ENCODE measurements at regions not wholly inside any gene's neighbourhood (a gene's known extent, or its start where the extent isn't known, plus 50 kb on each side); places are given as distances from the start of the nearest gene placed in this dataset.
A peak's percentile ranks its signal among the peaks of the same experiment; 100 is the strongest.

GRCh38 chr4:147039976-147040575, 94.4 kb upstream of the TTC29 start:
- H3K36me3 ChIP-seq (replicated peaks; ENCODE audit: control insufficient read depth, insufficient read depth, low read length), result no peaks in the 10 kb centered on the region

GRCh38 chr4:147040874-147041273, 95.2 kb upstream of the TTC29 start:
- no peak for DNase-seq
- H3K4me3 ChIP-seq (ENCODE audit: insufficient read depth, low read depth, low read length), result no peak overlapping the region
- no peaks in the 10 kb centered on the region for H3K27me3 ChIP-seq (ENCODE audit: control insufficient read depth, insufficient read depth, low read length)
- H3K36me3 ChIP-seq (replicated peaks; ENCODE audit: control insufficient read depth, insufficient read depth, low read length), result no peaks in the 10 kb centered on the region

More at GRCh38 chr4:147039976-147040575, 94.4 kb upstream of the TTC29 start:
- Histone ChIP-seq H3K4me3 (ENCODE audit: insufficient read depth, low read depth, low read length) (no peak overlapping the region), H3K27me3 (ENCODE audit: control insufficient read depth, insufficient read depth, low read length) (no peaks in the 10 kb centered on the region)
- no peak for DNase-seq

GRCh38 chr4:147041376-147041775, 95.7 kb upstream of the TTC29 start:
- no peak for DNase-seq
- Histone ChIP-seq H3K36me3 (replicated peaks; ENCODE audit: control insufficient read depth, insufficient read depth, low read length) (no peaks in the 10 kb centered on the region), H3K27me3 (ENCODE audit: control insufficient read depth, insufficient read depth, low read length) (no peaks in the 10 kb centered on the region), H3K4me3 (ENCODE audit: insufficient read depth, low read depth, low read length) (no peak overlapping the region)

- no peak for DNase-seq
- Histone ChIP-seq H3K27me3 (ENCODE audit: control insufficient read depth, insufficient read depth, low read length) (no peaks in the 10 kb centered on the region), H3K36me3 (replicated peaks; ENCODE audit: control insufficient read depth, insufficient read depth, low read length) (no peaks in the 10 kb centered on the region), H3K4me3 (ENCODE audit: insufficient read depth, low read depth, low read length) (no peak overlapping the region)
Observed at GRCh38 chr4:147042046-147042445, 96.4 kb upstream of the TTC29 start.

GRCh38 chr4:147044241-147044640, 98.6 kb upstream of the TTC29 start:
- no peaks in the 10 kb centered on the region for H3K27me3 ChIP-seq (ENCODE audit: control insufficient read depth, insufficient read depth, low read length)
- H3K4me3 ChIP-seq (ENCODE audit: insufficient read depth, low read depth, low read length), result no peak overlapping the region
- DNase-seq, result peak; percentile 2
- H3K36me3 ChIP-seq (replicated peaks; ENCODE audit: control insufficient read depth, insufficient read depth, low read length), result no peaks in the 10 kb centered on the region

GRCh38 chr4:147049946-147050345, 104.3 kb upstream of the TTC29 start:
- no peak for DNase-seq
- no peaks in the 10 kb centered on the region for H3K36me3 ChIP-seq (replicated peaks; ENCODE audit: control insufficient read depth, insufficient read depth, low read length)
- H3K27me3 ChIP-seq (ENCODE audit: control insufficient read depth, insufficient read depth, low read length), result no peaks in the 10 kb centered on the region
- H3K4me3 ChIP-seq (ENCODE audit: insufficient read depth, low read depth, low read length), result no peak overlapping the region

- Histone ChIP-seq H3K27me3 (ENCODE audit: control insufficient read depth, insufficient read depth, low read length) (no peaks in the 10 kb centered on the region), H3K36me3 (replicated peaks; ENCODE audit: control insufficient read depth, insufficient read depth, low read length) (no peaks in the 10 kb centered on the region), H3K4me3 (ENCODE audit: insufficient read depth, low read depth, low read length) (no peak overlapping the region)
- DNase-seq, result no peak
Observed at GRCh38 chr4:147050356-147050765, 104.7 kb upstream of the TTC29 start.

GRCh38 chr4:147052361-147052760, 106.7 kb upstream of the TTC29 start:
- H3K27me3 ChIP-seq (ENCODE audit: control insufficient read depth, insufficient read depth, low read length), result no peaks in the 10 kb centered on the region; the same call in 1 of the 2 replicates
- no peak overlapping the region for H3K4me3 ChIP-seq (ENCODE audit: insufficient read depth, low read depth, low read length)
- no peaks in the 10 kb centered on the region for H3K36me3 ChIP-seq (replicated peaks; ENCODE audit: control insufficient read depth, insufficient read depth, low read length)
- no peak for DNase-seq

GRCh38 chr4:147054228-147054872, 108.7 kb upstream of the TTC29 start:
- DNase-seq, result no peak

GRCh38 chr4:147056940-147057610, 111.4 kb upstream of the TTC29 start:
- DNase-seq, result no peak
- Histone ChIP-seq H3K4me3 (ENCODE audit: insufficient read depth, low read depth, low read length) (no peak overlapping the region), H3K27me3 (ENCODE audit: control insufficient read depth, insufficient read depth, low read length) (no peaks in the 10 kb centered on the region; the same call in 1 of the 2 replicates), H3K36me3 (replicated peaks; ENCODE audit: control insufficient read depth, insufficient read depth, low read length) (no peaks in the 10 kb centered on the region)

More at GRCh38 chr4:147054228-147054872, 108.7 kb upstream of the TTC29 start:
- no peaks in the 10 kb centered on the region for H3K36me3 ChIP-seq (replicated peaks; ENCODE audit: control insufficient read depth, insufficient read depth, low read length)
- no peak overlapping the region for H3K4me3 ChIP-seq (ENCODE audit: insufficient read depth, low read depth, low read length)
- no peaks in the 10 kb centered on the region; the same call in 1 of the 2 replicates for H3K27me3 ChIP-seq (ENCODE audit: control insufficient read depth, insufficient read depth, low read length)

- no peaks in the 10 kb centered on the region; the same call in 1 of the 2 replicates for H3K27me3 ChIP-seq (ENCODE audit: control insufficient read depth, insufficient read depth, low read length)
- H3K4me3 ChIP-seq (ENCODE audit: insufficient read depth, low read depth, low read length), result no peak overlapping the region
- DNase-seq, result no peak
- H3K36me3 ChIP-seq (replicated peaks; ENCODE audit: control insufficient read depth, insufficient read depth, low read length), result no peaks in the 10 kb centered on the region
Observed at GRCh38 chr4:147057611-147058190, 112.0 kb upstream of the TTC29 start.

- H3K4me3 ChIP-seq (ENCODE audit: insufficient read depth, low read depth, low read length), result no peak overlapping the region
- no peaks in the 10 kb centered on the region; the same call in 1 of the 2 replicates for H3K27me3 ChIP-seq (ENCODE audit: control insufficient read depth, insufficient read depth, low read length)
- no peaks in the 10 kb centered on the region for H3K36me3 ChIP-seq (replicated peaks; ENCODE audit: control insufficient read depth, insufficient read depth, low read length)
- DNase-seq, result no peak
Observed at GRCh38 chr4:147059064-147059731, 113.5 kb upstream of the TTC29 start.

- no peak overlapping the region for H3K4me3 ChIP-seq (ENCODE audit: insufficient read depth, low read depth, low read length)
- no peaks in the 10 kb centered on the region for H3K36me3 ChIP-seq (replicated peaks; ENCODE audit: control insufficient read depth, insufficient read depth, low read length)
- peaks cover 2% of the 10 kb centered on the region; the same call in 1 of the 2 replicates for H3K27me3 ChIP-seq (ENCODE audit: control insufficient read depth, insufficient read depth, low read length)
- DNase-seq, result no peak
Observed at GRCh38 chr4:147060151-147060931, 114.7 kb upstream of the TTC29 start.

- Histone ChIP-seq H3K4me3 (ENCODE audit: insufficient read depth, low read depth, low read length) (no peak overlapping the region), H3K27me3 (ENCODE audit: control insufficient read depth, insufficient read depth, low read length) (peaks cover 17% of the 10 kb centered on the region; the same call in 1 of the 2 replicates), H3K36me3 (replicated peaks; ENCODE audit: control insufficient read depth, insufficient read depth, low read length) (no peaks in the 10 kb centered on the region)
- no peak for DNase-seq
Observed at GRCh38 chr4:147064856-147065255, 119.2 kb upstream of the TTC29 start.
